ENCODE measurements at regions not wholly inside any gene's neighbourhood (a gene's known extent, or its start where the extent isn't known, plus 50 kb on each side); places are given as distances from the start of the nearest gene placed in this dataset.
"Not testable (repeated sequence)": the region's sequence is repeated elsewhere in the genome, so short reads cannot be mapped to it uniquely, and the experiment has no call there.

GRCh38 chr5:112552791-112553190, 133.7 kb upstream of the EPB41L4A start:
- TF ChIP-seq CTCF (IDR thresholded peaks at IDR 0.05) (no peak), ZFX (IDR thresholded peaks at IDR 0.05; ENCODE audit: borderline replicate concordance) (no peak)
- no peak overlapping the region for H3K27ac ChIP-seq

GRCh38 chr5:112554101-112554977, 135.3 kb upstream of the EPB41L4A start:
- TF ChIP-seq CTCF (IDR thresholded peaks at IDR 0.05) = no peak
- no peak for TF ChIP-seq ZFX (IDR thresholded peaks at IDR 0.05; ENCODE audit: borderline replicate concordance)
- H3K27ac ChIP-seq = no peak overlapping the region

GRCh38 chr5:112555197-112555596, 136.1 kb upstream of the EPB41L4A start:
- TF ChIP-seq ZFX (IDR thresholded peaks at IDR 0.05; ENCODE audit: borderline replicate concordance) (no peak), CTCF (IDR thresholded peaks at IDR 0.05) (no peak)
- no peak overlapping the region for H3K27ac ChIP-seq

- H3K27ac ChIP-seq = no peak overlapping the region
- TF ChIP-seq ZFX (IDR thresholded peaks at IDR 0.05; ENCODE audit: borderline replicate concordance) (no peak), CTCF (IDR thresholded peaks at IDR 0.05) (no peak)
These were observed 136.6 kb upstream of the EPB41L4A start for GRCh38 chr5:112555691-112556090.

GRCh38 chr5:112559501-112559900, 140.4 kb upstream of the EPB41L4A start:
- H3K27ac ChIP-seq = not testable (repeated sequence)

- H3K27ac ChIP-seq = no peak overlapping the region
- TF ChIP-seq ZFX (IDR thresholded peaks at IDR 0.05; ENCODE audit: borderline replicate concordance) = no peak
These were observed 141.3 kb upstream of the EPB41L4A start for GRCh38 chr5:112560371-112560770.

GRCh38 chr5:112563169-112563826, 144.2 kb upstream of the EPB41L4A start:
- no peak overlapping the region for H3K27ac ChIP-seq
- TF ChIP-seq CTCF (IDR thresholded peaks at IDR 0.05) (no peak), ZFX (IDR thresholded peaks at IDR 0.05; ENCODE audit: borderline replicate concordance) (no peak)

GRCh38 chr5:112566251-112566650, 147.2 kb upstream of the EPB41L4A start:
- no peak overlapping the region for H3K27ac ChIP-seq
- TF ChIP-seq ZFX (IDR thresholded peaks at IDR 0.05; ENCODE audit: borderline replicate concordance) = no peak
- TF ChIP-seq CTCF (IDR thresholded peaks at IDR 0.05) = no peak
